ENCODE measurements at regions not wholly inside any gene's neighbourhood (a gene's known extent, or its start where the extent isn't known, plus 50 kb on each side); places are given as distances from the start of the nearest gene placed in this dataset.

- Histone ChIP-seq H3K9ac (ENCODE audit: low read depth, low read length) (no peak overlapping the region), H3K4me1 (ENCODE audit: insufficient read depth, low read length) (no peaks in the 10 kb centered on the region), H3K27ac (ENCODE audit: low read depth, low read length) (no peak overlapping the region), H3K9me3 (ENCODE audit: insufficient read depth, low read depth, low read length) (no peaks in the 10 kb centered on the region), H3K27me3 (ENCODE audit: insufficient read depth, low read length) (no peaks in the 10 kb centered on the region), H3K36me3 (ENCODE audit: insufficient read depth, low read length) (no peaks in the 10 kb centered on the region), H3K4me3 (ENCODE audit: low read length) (no peak overlapping the region)
- WGBS, result 93% methylated on average over 3 of the region's 3 CpGs
Observed at GRCh38 chr5:145506185-145506850, 328.8 kb downstream of the PRELID2 start.

- H3K27ac ChIP-seq (ENCODE audit: low read depth, low read length), result no peak overlapping the region
- 93% methylated on average over 1 of the region's 1 CpG for WGBS
- H3K9ac ChIP-seq (ENCODE audit: low read depth, low read length), result no peak overlapping the region
- H3K36me3 ChIP-seq (ENCODE audit: insufficient read depth, low read length), result no peaks in the 10 kb centered on the region
- H3K9me3 ChIP-seq (ENCODE audit: insufficient read depth, low read depth, low read length), result no peaks in the 10 kb centered on the region
- no peaks in the 10 kb centered on the region for H3K4me1 ChIP-seq (ENCODE audit: insufficient read depth, low read length)
- H3K27me3 ChIP-seq (ENCODE audit: insufficient read depth, low read length), result no peaks in the 10 kb centered on the region
- H3K4me3 ChIP-seq (ENCODE audit: low read length), result no peak overlapping the region
Observed at GRCh38 chr5:145502906-145503305, 332.2 kb downstream of the PRELID2 start.

- no peak overlapping the region for H3K9ac ChIP-seq (ENCODE audit: low read depth, low read length)
Observed at GRCh38 chr5:145500710-145501109, 334.4 kb downstream of the PRELID2 start.

GRCh38 chr5:145499483-145499882 lies 335.7 kb downstream of the PRELID2 start:
- no peaks in the 10 kb centered on the region; the same call in 1 of the 2 replicates for H3K4me1 ChIP-seq (ENCODE audit: insufficient read depth, low read length)
- H3K9me3 ChIP-seq (ENCODE audit: insufficient read depth, low read depth, low read length), result no peaks in the 10 kb centered on the region
- H3K36me3 ChIP-seq (ENCODE audit: insufficient read depth, low read length), result no peaks in the 10 kb centered on the region
- no peak overlapping the region for H3K4me3 ChIP-seq (ENCODE audit: low read length)
- no peaks in the 10 kb centered on the region for H3K27me3 ChIP-seq (ENCODE audit: insufficient read depth, low read length)
- no peak overlapping the region for H3K9ac ChIP-seq (ENCODE audit: low read depth, low read length)
- WGBS, result 56% methylated on average over 4 of the region's 4 CpGs
- H3K27ac ChIP-seq (ENCODE audit: low read depth, low read length), result no peak overlapping the region

More at GRCh38 chr5:145500710-145501109, 334.4 kb downstream of the PRELID2 start:
- no peaks in the 10 kb centered on the region for H3K36me3 ChIP-seq (ENCODE audit: insufficient read depth, low read length)
- WGBS, result 95% methylated on average over 4 of the region's 4 CpGs
- H3K27me3 ChIP-seq (ENCODE audit: insufficient read depth, low read length), result no peaks in the 10 kb centered on the region
- no peak overlapping the region for H3K27ac ChIP-seq (ENCODE audit: low read depth, low read length)
- H3K9me3 ChIP-seq (ENCODE audit: insufficient read depth, low read depth, low read length), result no peaks in the 10 kb centered on the region
- H3K4me3 ChIP-seq (ENCODE audit: low read length), result no peak overlapping the region
- H3K4me1 ChIP-seq (ENCODE audit: insufficient read depth, low read length), result no peaks in the 10 kb centered on the region; the same call in 1 of the 2 replicates

- no peak overlapping the region for H3K9ac ChIP-seq (ENCODE audit: low read depth, low read length)
- no peak overlapping the region for H3K4me3 ChIP-seq (ENCODE audit: low read length)
- WGBS, result 93% methylated on average over 3 of the region's 3 CpGs
Observed at GRCh38 chr5:145497052-145497451, 338.1 kb downstream of the PRELID2 start.

GRCh38 chr5:145495741-145496140 lies 339.4 kb downstream of the PRELID2 start:
- no peaks in the 10 kb centered on the region for H3K27me3 ChIP-seq (ENCODE audit: insufficient read depth, low read length)
- H3K4me3 ChIP-seq (ENCODE audit: low read length), result no peak overlapping the region
- no peaks in the 10 kb centered on the region for H3K36me3 ChIP-seq (ENCODE audit: insufficient read depth, low read length)
- peaks cover 4% of the 10 kb centered on the region; the same call in 1 of the 2 replicates for H3K4me1 ChIP-seq (ENCODE audit: insufficient read depth, low read length)
- 81% methylated on average over 2 of the region's 2 CpGs for WGBS
- H3K9me3 ChIP-seq (ENCODE audit: insufficient read depth, low read depth, low read length), result no peaks in the 10 kb centered on the region
- no peak overlapping the region for H3K27ac ChIP-seq (ENCODE audit: low read depth, low read length)
- no peak overlapping the region for H3K9ac ChIP-seq (ENCODE audit: low read depth, low read length)

More at GRCh38 chr5:145497052-145497451, 338.1 kb downstream of the PRELID2 start:
- peaks cover 4% of the 10 kb centered on the region; the same call in 1 of the 2 replicates for H3K4me1 ChIP-seq (ENCODE audit: insufficient read depth, low read length)
- H3K27ac ChIP-seq (ENCODE audit: low read depth, low read length), result no peak overlapping the region
- no peaks in the 10 kb centered on the region for H3K27me3 ChIP-seq (ENCODE audit: insufficient read depth, low read length)
- H3K9me3 ChIP-seq (ENCODE audit: insufficient read depth, low read depth, low read length), result no peaks in the 10 kb centered on the region
- H3K36me3 ChIP-seq (ENCODE audit: insufficient read depth, low read length), result no peaks in the 10 kb centered on the region

GRCh38 chr5:145495196-145495595 lies 339.9 kb downstream of the PRELID2 start:
- WGBS, result 95% methylated on average over 1 of the region's 1 CpG
- Histone ChIP-seq H3K4me1 (ENCODE audit: insufficient read depth, low read length) (peaks cover 4% of the 10 kb centered on the region; the same call in 1 of the 2 replicates), H3K27ac (ENCODE audit: low read depth, low read length) (no peak overlapping the region)

GRCh38 chr5:145493435-145493834 lies 341.7 kb downstream of the PRELID2 start:
- Histone ChIP-seq H3K27me3 (ENCODE audit: insufficient read depth, low read length) (no peaks in the 10 kb centered on the region), H3K4me1 (ENCODE audit: insufficient read depth, low read length) (peaks cover 4% of the 10 kb centered on the region; the same call in 1 of the 2 replicates), H3K27ac (ENCODE audit: low read depth, low read length) (no peak overlapping the region), H3K36me3 (ENCODE audit: insufficient read depth, low read length) (no peaks in the 10 kb centered on the region), H3K4me3 (ENCODE audit: low read length) (no peak overlapping the region), H3K9ac (ENCODE audit: low read depth, low read length) (no peak overlapping the region), H3K9me3 (ENCODE audit: insufficient read depth, low read depth, low read length) (no peaks in the 10 kb centered on the region)
- WGBS, result 90% methylated on average over 3 of the region's 3 CpGs

More at GRCh38 chr5:145495196-145495595, 339.9 kb downstream of the PRELID2 start:
- no peak overlapping the region for H3K9ac ChIP-seq (ENCODE audit: low read depth, low read length)
- no peaks in the 10 kb centered on the region for H3K36me3 ChIP-seq (ENCODE audit: insufficient read depth, low read length)
- H3K4me3 ChIP-seq (ENCODE audit: low read length), result no peak overlapping the region
- H3K27me3 ChIP-seq (ENCODE audit: insufficient read depth, low read length), result no peaks in the 10 kb centered on the region
- no peaks in the 10 kb centered on the region for H3K9me3 ChIP-seq (ENCODE audit: insufficient read depth, low read depth, low read length)

- peaks cover 4% of the 10 kb centered on the region; the same call in 1 of the 2 replicates for H3K4me1 ChIP-seq (ENCODE audit: insufficient read depth, low read length)
- H3K9ac ChIP-seq (ENCODE audit: low read depth, low read length), result no peak overlapping the region
- H3K9me3 ChIP-seq (ENCODE audit: insufficient read depth, low read depth, low read length), result no peaks in the 10 kb centered on the region
- no peak overlapping the region for H3K4me3 ChIP-seq (ENCODE audit: low read length)
- no peaks in the 10 kb centered on the region for H3K27me3 ChIP-seq (ENCODE audit: insufficient read depth, low read length)
- H3K36me3 ChIP-seq (ENCODE audit: insufficient read depth, low read length), result no peaks in the 10 kb centered on the region
- WGBS, result 90% methylated on average over 3 of the region's 3 CpGs
- no peak overlapping the region for H3K27ac ChIP-seq (ENCODE audit: low read depth, low read length)
Observed at GRCh38 chr5:145489516-145489915, 345.6 kb downstream of the PRELID2 start.

GRCh38 chr5:145484158-145484557 lies 351.0 kb downstream of the PRELID2 start:
- 79% methylated on average over 1 of the region's 1 CpG for WGBS

GRCh38 chr5:145483212-145483611 lies 351.9 kb downstream of the PRELID2 start:
- no peaks in the 10 kb centered on the region for H3K9me3 ChIP-seq (ENCODE audit: insufficient read depth, low read depth, low read length)
- peaks cover 4% of the 10 kb centered on the region for H3K4me1 ChIP-seq (ENCODE audit: insufficient read depth, low read length)
- no peaks in the 10 kb centered on the region for H3K36me3 ChIP-seq (ENCODE audit: insufficient read depth, low read length)
- no peak overlapping the region for H3K9ac ChIP-seq (ENCODE audit: low read depth, low read length)
- H3K4me3 ChIP-seq (ENCODE audit: low read length), result no peak overlapping the region
- H3K27ac ChIP-seq (ENCODE audit: low read depth, low read length), result no peak overlapping the region
- no peaks in the 10 kb centered on the region for H3K27me3 ChIP-seq (ENCODE audit: insufficient read depth, low read length)

More at GRCh38 chr5:145484158-145484557, 351.0 kb downstream of the PRELID2 start:
- Histone ChIP-seq H3K27ac (ENCODE audit: low read depth, low read length) (no peak overlapping the region), H3K9ac (ENCODE audit: low read depth, low read length) (no peak overlapping the region), H3K36me3 (ENCODE audit: insufficient read depth, low read length) (no peaks in the 10 kb centered on the region), H3K4me3 (ENCODE audit: low read length) (no peak overlapping the region), H3K9me3 (ENCODE audit: insufficient read depth, low read depth, low read length) (no peaks in the 10 kb centered on the region), H3K27me3 (ENCODE audit: insufficient read depth, low read length) (no peaks in the 10 kb centered on the region), H3K4me1 (ENCODE audit: insufficient read depth, low read length) (peaks cover 4% of the 10 kb centered on the region)

Measured in HUES64 (cell line).